ENCODE measurements at regions not wholly inside any gene's neighbourhood (a gene's known extent, or its start where the extent isn't known, plus 50 kb on each side); places are given as distances from the start of the nearest gene placed in this dataset.

DNA sequence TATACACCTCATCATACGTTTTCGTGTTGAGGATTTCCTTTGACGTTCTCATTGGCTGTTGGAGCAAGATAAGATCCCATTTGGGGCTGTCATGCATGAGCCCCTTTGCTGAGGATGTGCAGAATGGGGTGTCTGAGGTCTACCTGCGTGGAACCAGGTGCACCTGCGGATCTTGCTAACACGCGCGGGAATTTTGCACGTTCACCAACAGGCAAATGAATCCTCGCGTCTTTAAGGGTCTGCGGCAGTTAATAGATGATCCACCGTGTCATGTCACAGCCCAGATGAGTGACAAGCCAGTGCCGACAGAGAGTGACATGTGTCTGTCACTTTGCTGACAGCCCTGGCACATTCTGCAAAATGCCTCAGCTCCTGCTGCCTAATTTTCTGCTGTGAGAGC is 56.3 kb upstream of the SHOX start (continued):
- TF ChIP-seq ZNF548 (tag by site-specific recombination; IDR thresholded peaks at IDR 0.05) (no peak), ZFHX2 (tag by site-specific recombination; conservative IDR thresholded peaks at IDR 0.05) (no peak), ZNF266 (tag by site-specific recombination; IDR thresholded peaks at IDR 0.05; ENCODE audit: low read depth) (no peak), HOXD13 (CRISPR knock-in tag; IDR thresholded peaks at IDR 0.05; ENCODE audit: borderline replicate concordance) (no peak), ZNF239 (tag by site-specific recombination; IDR thresholded peaks at IDR 0.05) (no peak), ZNF37A (tag by site-specific recombination; IDR thresholded peaks at IDR 0.05) (no peak)

DNA sequence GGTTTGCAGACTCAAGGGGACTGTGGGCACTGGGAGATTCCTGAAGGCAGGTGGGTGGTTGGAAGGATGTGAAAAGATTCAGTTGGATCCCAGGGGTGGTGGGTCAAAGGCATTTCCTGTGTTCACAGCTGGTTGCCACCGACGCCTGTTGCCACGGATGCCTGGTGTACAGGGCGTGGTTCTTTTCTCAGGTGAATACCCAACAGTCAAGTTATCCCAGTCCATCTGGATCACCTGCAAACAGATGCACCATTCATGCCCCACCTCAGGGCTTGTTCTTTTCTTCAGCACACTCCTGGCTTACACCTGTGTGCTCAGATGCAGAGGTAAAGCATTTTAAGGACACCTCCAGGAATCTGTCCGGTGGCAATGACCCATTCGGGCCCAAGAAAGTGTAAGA is 55.8 kb upstream of the SHOX start:
- no peak overlapping the region for H3K4me3 ChIP-seq (ENCODE audit: low read depth, low read length)
- TF ChIP-seq ZNF670 (tag by site-specific recombination; IDR thresholded peaks at IDR 0.05; ENCODE audit: low read depth) (no peak), ZNF585B (tag by site-specific recombination; IDR thresholded peaks at IDR 0.05) (no peak), IKZF3 (tag by site-specific recombination; IDR thresholded peaks at IDR 0.05) (no peak), ZNF777 (tag by site-specific recombination; IDR thresholded peaks at IDR 0.05; ENCODE audit: borderline replicate concordance) (no peak), ZNF654 (tag by site-specific recombination; IDR thresholded peaks at IDR 0.05; ENCODE audit: low read depth) (no peak), ZNF404 (tag by site-specific recombination; IDR thresholded peaks at IDR 0.05) (no peak), ZNF146 (tag by site-specific recombination; IDR thresholded peaks at IDR 0.05) (no peak), ZNF501 (tag by site-specific recombination; IDR thresholded peaks at IDR 0.05) (no peak), ZNF521 (tag by site-specific recombination; IDR thresholded peaks at IDR 0.05) (no peak), SP2 (tag by site-specific recombination; IDR thresholded peaks at IDR 0.05) (no peak), ZNF555 (tag by site-specific recombination; conservative IDR thresholded peaks at IDR 0.05) (no peak), HOXD13 (CRISPR knock-in tag; IDR thresholded peaks at IDR 0.05; ENCODE audit: borderline replicate concordance) (no peak), ZFP37 (tag by site-specific recombination; IDR thresholded peaks at IDR 0.05) (no peak), ZNF626 (tag by site-specific recombination; IDR thresholded peaks at IDR 0.05) (no peak), ZNF311 (tag by site-specific recombination; IDR thresholded peaks at IDR 0.05; ENCODE audit: borderline replicate concordance) (no peak)
- TF ChIP-seq, protein P1, sequence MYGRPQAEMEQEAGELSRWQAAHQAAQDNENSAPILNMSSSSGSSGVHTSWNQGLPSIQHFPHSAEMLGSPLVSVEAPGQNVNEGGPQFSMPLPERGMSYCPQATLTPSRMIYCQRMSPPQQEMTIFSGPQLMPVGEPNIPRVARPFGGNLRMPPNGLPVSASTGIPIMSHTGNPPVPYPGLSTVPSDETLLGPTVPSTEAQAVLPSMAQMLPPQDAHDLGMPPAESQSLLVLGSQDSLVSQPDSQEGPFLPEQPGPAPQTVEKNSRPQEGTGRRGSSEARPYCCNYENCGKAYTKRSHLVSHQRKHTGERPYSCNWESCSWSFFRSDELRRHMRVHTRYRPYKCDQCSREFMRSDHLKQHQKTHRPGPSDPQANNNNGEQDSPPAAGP (tag by site-specific recombination; IDR thresholded peaks at IDR 0.05): no peak
- TF ChIP-seq, protein P2, sequence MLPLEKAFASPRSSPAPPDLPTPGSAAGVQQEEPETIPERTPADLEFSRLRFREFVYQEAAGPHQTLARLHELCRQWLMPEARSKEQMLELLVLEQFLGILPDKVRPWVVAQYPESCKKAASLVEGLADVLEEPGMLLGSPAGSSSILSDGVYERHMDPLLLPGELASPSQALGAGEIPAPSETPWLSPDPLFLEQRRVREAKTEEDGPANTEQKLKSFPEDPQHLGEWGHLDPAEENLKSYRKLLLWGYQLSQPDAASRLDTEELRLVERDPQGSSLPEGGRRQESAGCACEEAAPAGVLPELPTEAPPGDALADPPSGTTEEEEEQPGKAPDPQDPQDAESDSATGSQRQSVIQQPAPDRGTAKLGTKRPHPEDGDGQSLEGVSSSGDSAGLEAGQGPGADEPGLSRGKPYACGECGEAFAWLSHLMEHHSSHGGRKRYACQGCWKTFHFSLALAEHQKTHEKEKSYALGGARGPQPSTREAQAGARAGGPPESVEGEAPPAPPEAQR (tag by site-specific recombination; IDR thresholded peaks at IDR 0.05): no peak
- TF ChIP-seq, protein P3, sequence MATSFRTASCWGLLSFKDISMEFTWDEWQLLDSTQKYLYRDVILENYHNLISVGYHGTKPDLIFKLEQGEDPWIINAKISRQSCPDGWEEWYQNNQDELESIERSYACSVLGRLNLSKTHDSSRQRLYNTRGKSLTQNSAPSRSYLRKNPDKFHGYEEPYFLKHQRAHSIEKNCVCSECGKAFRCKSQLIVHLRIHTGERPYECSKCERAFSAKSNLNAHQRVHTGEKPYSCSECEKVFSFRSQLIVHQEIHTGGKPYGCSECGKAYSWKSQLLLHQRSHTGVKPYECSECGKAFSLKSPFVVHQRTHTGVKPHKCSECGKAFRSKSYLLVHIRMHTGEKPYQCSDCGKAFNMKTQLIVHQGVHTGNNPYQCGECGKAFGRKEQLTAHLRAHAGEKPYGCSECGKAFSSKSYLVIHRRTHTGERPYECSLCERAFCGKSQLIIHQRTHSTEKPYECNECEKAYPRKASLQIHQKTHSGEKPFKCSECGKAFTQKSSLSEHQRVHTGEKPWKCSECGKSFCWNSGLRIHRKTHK (tag by site-specific recombination; IDR thresholded peaks at IDR 0.05): no peak
- no peak overlapping the region for H3K27ac ChIP-seq (ENCODE audit: extremely low read depth, low read depth, low read length)
- no peaks in the 10 kb centered on the region for H3K9me3 ChIP-seq (ENCODE audit: control insufficient read depth, insufficient read depth, low read depth, low read length)
- ChIA-PET POLR2A (no interaction called here), CTCF (no interaction called here)
- H3K36me3 ChIP-seq (ENCODE audit: control insufficient read depth in 2 of 2, insufficient read depth in 1 of 2, low read length in 2 of 2): no peaks in the 10 kb centered on the region
- H3K4me1 ChIP-seq (ENCODE audit: control insufficient read depth, insufficient read depth, low read length): no peaks in the 10 kb centered on the region

Data from HEK293 (cell line).